IMR-90 (cell line): ENCODE measurements at regions not wholly inside any gene's neighbourhood (a gene's known extent, or its start where the extent isn't known, plus 50 kb on each side); places are given as distances from the start of the nearest gene placed in this dataset.

Experiments used
- ATAC-seq: fragments of 200-7000 bp; cut with Tn5 transposase; 2 replicates; pipeline ENCODE4 v1.9.1; 2020; ENCODE audit warnings: low read depth, mild to moderate bottlenecking, moderate library complexity
- BruUV-seq: library from RNA; stranded (reverse); fragments of 400-500 nt; replicated peaks from 2 replicates; lab custom pipeline; 2021; lab: Mats Ljungman, UMichigan
- CTCF ChIA-PET: fragments of 300-600 bp; formaldehyde crosslinking; extraction: SDS; loops from one replicate; lab custom pipeline; 2021; ENCODE audit warnings: antibody characterized with exemption; lab: Yijun Ruan, JAX
- POLR2A ChIA-PET: fragments of 300-600 bp; sonication (Branson Sonifier 250); formaldehyde crosslinking; loops from one replicate; lab custom pipeline; 2022; ENCODE audit warnings: antibody characterized with exemption; ENCODE audit not compliant: unreplicated experiment; lab: Charles Lee
- DNase-seq: peaks from one replicate; pipeline ENCODE4 v3.0.0; 2013
- H2AFZ ChIP-seq: replicated peaks from 2 replicates; pipeline ENCODE3; 2013; ENCODE audit warnings: low read length, mild to moderate bottlenecking; ENCODE audit not compliant: poor library complexity
- H2AK5ac ChIP-seq: 2 replicates; pipeline ENCODE4 v1.6.1; 2013; ENCODE audit warnings: low read depth, low read length, inconsistent platforms
- H2AK9ac ChIP-seq: replicated peaks from 2 replicates; pipeline ENCODE3; 2013; ENCODE audit warnings: mild to moderate bottlenecking, low read depth, low read length, moderate library complexity; ENCODE audit not compliant: poor library complexity
- H2BK120ac ChIP-seq: 2 replicates; pipeline ENCODE4 v1.6.1; 2013; ENCODE audit warnings: low read depth, low read length, inconsistent platforms
- H2BK15ac ChIP-seq: 3 replicates; pipeline ENCODE4 v1.6.1; 2013; ENCODE audit warnings: low read depth, low read length, inconsistent platforms
- H2BK20ac ChIP-seq: 2 replicates; pipeline ENCODE4 v1.6.1; 2013; ENCODE audit warnings: low read depth, mild to moderate bottlenecking, inconsistent platforms, low read length, moderate library complexity
- H2BK5ac ChIP-seq: 2 replicates; pipeline ENCODE4 v1.6.1; 2013; ENCODE audit warnings: mild to moderate bottlenecking, low read depth, low read length, inconsistent platforms; ENCODE audit not compliant: poor library complexity, severe bottlenecking
- H3K14ac ChIP-seq: replicated peaks from 2 replicates; pipeline ENCODE4 v1.6.1; 2013; ENCODE audit warnings: low read depth, low read length, inconsistent platforms
- H3K18ac ChIP-seq: 2 replicates; pipeline ENCODE4 v1.6.1; 2013; ENCODE audit warnings: low read depth, low read length, control low read depth
- H3K23ac ChIP-seq: 2 replicates; pipeline ENCODE4 v1.6.1; 2013; ENCODE audit warnings: low read depth, low read length, inconsistent platforms
- H3K27ac ChIP-seq: 2 replicates; pipeline ENCODE4 v1.5.1; 2013; ENCODE audit warnings: mild to moderate bottlenecking, control low read depth, low read length; ENCODE audit not compliant: insufficient read depth
- H3K27me3 ChIP-seq: 2 replicates; pipeline ENCODE4 v1.6.1; 2013; ENCODE audit warnings: low read length; ENCODE audit not compliant: control insufficient read depth, insufficient read depth
- H3K36me3 ChIP-seq: 2 replicates; pipeline ENCODE4 v1.6.1; 2013; ENCODE audit warnings: low read length, mixed read lengths; ENCODE audit not compliant: control insufficient read depth, insufficient read depth
- H3K4ac ChIP-seq: 2 replicates; pipeline ENCODE4 v1.6.1; 2013; ENCODE audit warnings: low read depth, low read length, inconsistent platforms
- H3K4me1 ChIP-seq: 2 replicates; pipeline ENCODE4 v1.6.1; 2013; ENCODE audit warnings: low read length, mixed read lengths; ENCODE audit not compliant: control insufficient read depth, insufficient read depth
- H3K4me2 ChIP-seq: 2 replicates; pipeline ENCODE4 v1.6.1; 2013; ENCODE audit warnings: low read depth, mild to moderate bottlenecking, control low read depth, low read length, moderate library complexity
- H3K4me3 ChIP-seq: 2 replicates; pipeline ENCODE4 v1.5.1; 2013; ENCODE audit warnings: low read depth, mild to moderate bottlenecking, control low read depth, low read length, moderate library complexity; ENCODE audit not compliant: insufficient read depth
- H3K56ac ChIP-seq: 2 replicates; pipeline ENCODE4 v1.6.1; 2013; ENCODE audit warnings: low read length, inconsistent platforms; ENCODE audit not compliant: insufficient read depth; ENCODE audit errors: extremely low read depth
- H3K79me1 ChIP-seq, 2 experiments: 2 replicates each; pipeline ENCODE4 v1.6.1; 2013; ENCODE audit warnings: low read length in 2 of 2, inconsistent platforms in 1 of 2, low read depth in 1 of 2
- H3K9ac ChIP-seq: 2 replicates; pipeline ENCODE4 v1.6.1; 2013; ENCODE audit warnings: low read depth, low read length, control low read depth
- H3K9me1 ChIP-seq: 2 replicates; pipeline ENCODE4 v1.6.1; 2013; ENCODE audit warnings: low read length, inconsistent platforms; ENCODE audit not compliant: insufficient read depth
- H3K9me3 ChIP-seq: 2 replicates; pipeline ENCODE4 v1.6.1; 2013; ENCODE audit warnings: low read length; ENCODE audit not compliant: control insufficient read depth, insufficient read depth
- H4K20me1 ChIP-seq: 2 replicates; pipeline ENCODE4 v1.6.1; 2013; ENCODE audit warnings: low read length, inconsistent platforms; ENCODE audit not compliant: insufficient read depth
- H4K5ac ChIP-seq: 2 replicates; pipeline ENCODE4 v1.6.1; 2013; ENCODE audit warnings: mild to moderate bottlenecking, low read depth, low read length, control low read depth
- H4K8ac ChIP-seq, 2 experiments: 2 replicates each; pipeline ENCODE4 v1.6.1; 2013; ENCODE audit warnings: low read depth in 2 of 2, low read length in 2 of 2, control low read depth in 1 of 2, inconsistent platforms in 1 of 2
- H4K91ac ChIP-seq: 2 replicates; pipeline ENCODE4 v1.6.1; 2013; ENCODE audit warnings: low read depth, low read length, inconsistent platforms; ENCODE audit not compliant: insufficient read depth
- CEBPB ChIP-seq: IDR thresholded peaks from 2 replicates; pipeline ENCODE4 v1.6.1; 2012; ENCODE audit warnings: low read depth, low read length, improper control_type of control experiment
- CHD1 ChIP-seq: IDR thresholded peaks from 2 replicates; pipeline ENCODE4 v1.6.1; 2012; ENCODE audit warnings: low read depth, low read length, improper control_type of control experiment
- POLR2A ChIP-seq: IDR thresholded peaks from 2 replicates; pipeline ENCODE4 v1.6.1; 2012; ENCODE audit warnings: mild to moderate bottlenecking, low read depth, low read length
- RAD21 ChIP-seq: IDR thresholded peaks from 2 replicates; pipeline ENCODE4 v1.6.1; 2012; ENCODE audit warnings: low read length, improper control_type of control experiment
- RCOR1 ChIP-seq: IDR thresholded peaks from 2 replicates; pipeline ENCODE4 v1.6.1; 2012; ENCODE audit warnings: mild to moderate bottlenecking, low read length, improper control_type of control experiment; ENCODE audit not compliant: insufficient replicate concordance
- RFX5 ChIP-seq: IDR thresholded peaks from 2 replicates; pipeline ENCODE4 v1.8.0; 2012; ENCODE audit warnings: low read depth, mild to moderate bottlenecking, low read length, moderate library complexity
- WGBS, 2 experiments: methylation state at CpG; one replicate each; pipeline versions ENCODE4 v1.1.5 to v1.1.7; 2013; ENCODE audit warnings: missing lambda C conversion rate in 2 of 2; ENCODE audit not compliant: insufficient read length in 1 of 2; ENCODE audit errors: extremely low coverage in 2 of 2; 5-methylcytosine and 5-hydroxymethylcytosine counted together
- dilution Hi-C: fragments of 300-500 bp; cut with HindIII; formaldehyde crosslinking; loops from one replicate; pipeline ENCODE4 v1.14.3; 2018; ENCODE audit warnings: low sequenced_read_pairs; ENCODE audit not compliant: unreplicated experiment
- in situ Hi-C: fragments of 300-500 bp; cut with MboI; formaldehyde crosslinking; loops from 3 replicates; pipeline ENCODE4 v1.14.3; 2019; ENCODE audit warnings: low sequenced_read_pairs, inconsistent platforms, mixed read lengths
- intact Hi-C: fragments of 100-400 bp; cut with micrococcal nuclease; formaldehyde crosslinking; loops from 2 replicates; pipeline ENCODE4 v1.10.0; 2022
- TF ChIP-seq, protein P1 (sequence below): conservative IDR thresholded peaks from 2 replicates; pipeline ENCODE4 v1.5.1; 2012; ENCODE audit warnings: mild to moderate bottlenecking, low read depth, low read length, improper control_type of control experiment
- TF ChIP-seq, protein P2 (sequence below): fragments of 150-350 bp; IDR thresholded peaks from 2 replicates; pipeline ENCODE4 v1.6.1; 2016; ENCODE audit warnings: low read depth, mild to moderate bottlenecking, low read length, moderate library complexity, borderline replicate concordance
- TF ChIP-seq, protein P3 (sequence below): fragments of 150-350 bp; IDR thresholded peaks from 2 replicates; pipeline ENCODE4 v1.6.1; 2017; ENCODE audit warnings: mild to moderate bottlenecking, antibody characterized with exemption, low read length, low read depth

DNA sequence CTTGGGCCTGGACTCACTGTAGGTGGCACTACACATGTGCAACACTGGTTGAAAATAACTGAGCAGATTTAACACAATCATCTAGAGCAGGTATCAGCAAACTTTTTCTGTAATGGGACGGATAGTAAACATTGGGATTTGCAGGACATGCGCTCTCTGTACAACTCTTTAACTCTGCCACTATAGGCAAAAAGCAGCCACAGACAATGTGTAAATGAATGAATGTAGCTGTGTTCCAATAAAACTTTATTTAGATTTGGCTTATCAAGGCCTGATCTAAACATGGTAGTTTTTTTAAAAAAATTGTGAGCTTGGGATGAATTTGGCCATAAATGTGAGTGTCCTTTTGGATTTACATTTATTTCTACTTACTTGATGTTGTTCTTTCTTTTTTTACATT is 407.3 kb downstream of the FAT4 start:
- DNase-seq (no peak), ATAC-seq (no peak)
- Histone ChIP-seq H3K14ac (no peak overlapping the region), H4K91ac (no peak overlapping the region), H3K79me1 (no peaks in the 10 kb centered on the region), H3K4ac (no peak overlapping the region), H3K4me2 (no peak overlapping the region), H2BK15ac (no peak overlapping the region), H4K8ac (no peak overlapping the region), H3K18ac (no peak overlapping the region), H3K9me1 (no peaks in the 10 kb centered on the region), H4K20me1 (no peaks in the 10 kb centered on the region), H3K9ac (no peak overlapping the region), H3K27me3 (no peaks in the 10 kb centered on the region), H2AK9ac (no peak overlapping the region), H2BK5ac (no peak overlapping the region), H4K5ac (no peak overlapping the region), H3K56ac (no peak overlapping the region), H2AFZ (no peak overlapping the region), H3K4me1 (0 out of 2 replicates have a peak, but pooled peaks cover 3% of the 10 kb centered on the region), H3K36me3 (no peaks in the 10 kb centered on the region), H2BK20ac (no peak overlapping the region), H3K9me3 (no peaks in the 10 kb centered on the region), H3K23ac (no peak overlapping the region), H2AK5ac (no peak overlapping the region), H2BK120ac (no peak overlapping the region), H3K27ac (no peak overlapping the region), H3K4me3 (no peak overlapping the region)
- no CpG with 5 or more reads among the region's 2 CpGs for WGBS, 2 experiments
- dilution Hi-C loops (no loop called here), in situ Hi-C loops (no loop called here), intact Hi-C loops (no loop called here)
- BruUV-seq: no TSS peak
- TF ChIP-seq, protein P1, sequence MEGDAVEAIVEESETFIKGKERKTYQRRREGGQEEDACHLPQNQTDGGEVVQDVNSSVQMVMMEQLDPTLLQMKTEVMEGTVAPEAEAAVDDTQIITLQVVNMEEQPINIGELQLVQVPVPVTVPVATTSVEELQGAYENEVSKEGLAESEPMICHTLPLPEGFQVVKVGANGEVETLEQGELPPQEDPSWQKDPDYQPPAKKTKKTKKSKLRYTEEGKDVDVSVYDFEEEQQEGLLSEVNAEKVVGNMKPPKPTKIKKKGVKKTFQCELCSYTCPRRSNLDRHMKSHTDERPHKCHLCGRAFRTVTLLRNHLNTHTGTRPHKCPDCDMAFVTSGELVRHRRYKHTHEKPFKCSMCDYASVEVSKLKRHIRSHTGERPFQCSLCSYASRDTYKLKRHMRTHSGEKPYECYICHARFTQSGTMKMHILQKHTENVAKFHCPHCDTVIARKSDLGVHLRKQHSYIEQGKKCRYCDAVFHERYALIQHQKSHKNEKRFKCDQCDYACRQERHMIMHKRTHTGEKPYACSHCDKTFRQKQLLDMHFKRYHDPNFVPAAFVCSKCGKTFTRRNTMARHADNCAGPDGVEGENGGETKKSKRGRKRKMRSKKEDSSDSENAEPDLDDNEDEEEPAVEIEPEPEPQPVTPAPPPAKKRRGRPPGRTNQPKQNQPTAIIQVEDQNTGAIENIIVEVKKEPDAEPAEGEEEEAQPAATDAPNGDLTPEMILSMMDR: no peak
- TF ChIP-seq RCOR1 (no peak), RAD21 (no peak), CEBPB (no peak), RFX5 (no peak), POLR2A (no peak), CHD1 (no peak)
- TF ChIP-seq, protein P2, sequence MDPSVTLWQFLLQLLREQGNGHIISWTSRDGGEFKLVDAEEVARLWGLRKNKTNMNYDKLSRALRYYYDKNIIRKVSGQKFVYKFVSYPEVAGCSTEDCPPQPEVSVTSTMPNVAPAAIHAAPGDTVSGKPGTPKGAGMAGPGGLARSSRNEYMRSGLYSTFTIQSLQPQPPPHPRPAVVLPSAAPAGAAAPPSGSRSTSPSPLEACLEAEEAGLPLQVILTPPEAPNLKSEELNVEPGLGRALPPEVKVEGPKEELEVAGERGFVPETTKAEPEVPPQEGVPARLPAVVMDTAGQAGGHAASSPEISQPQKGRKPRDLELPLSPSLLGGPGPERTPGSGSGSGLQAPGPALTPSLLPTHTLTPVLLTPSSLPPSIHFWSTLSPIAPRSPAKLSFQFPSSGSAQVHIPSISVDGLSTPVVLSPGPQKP: no peak
- TF ChIP-seq, protein P3, sequence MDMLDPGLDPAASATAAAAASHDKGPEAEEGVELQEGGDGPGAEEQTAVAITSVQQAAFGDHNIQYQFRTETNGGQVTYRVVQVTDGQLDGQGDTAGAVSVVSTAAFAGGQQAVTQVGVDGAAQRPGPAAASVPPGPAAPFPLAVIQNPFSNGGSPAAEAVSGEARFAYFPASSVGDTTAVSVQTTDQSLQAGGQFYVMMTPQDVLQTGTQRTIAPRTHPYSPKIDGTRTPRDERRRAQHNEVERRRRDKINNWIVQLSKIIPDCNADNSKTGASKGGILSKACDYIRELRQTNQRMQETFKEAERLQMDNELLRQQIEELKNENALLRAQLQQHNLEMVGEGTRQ: no peak
- ChIA-PET CTCF (no interaction called here), POLR2A (no interaction called here)
